HS-5 (cell line): ENCODE measurements at regions not wholly inside any gene's neighbourhood (a gene's known extent, or its start where the extent isn't known, plus 50 kb on each side); places are given as distances from the start of the nearest gene placed in this dataset.
"Not testable (repeated sequence)": the region's sequence is repeated elsewhere in the genome, so short reads cannot be mapped to it uniquely, and the experiment has no call there.

ENCODE experiments used
- DNase-seq: peaks from one replicate; pipeline ENCODE4 v3.0.0-alpha.2; 2012; ENCODE audit warnings: low read depth

GRCh38 chr20:39758876-39759275 is 796.7 kb downstream of the DHX35 start:
- DNase-seq: no peak

- no peak for DNase-seq
These were observed 794.7 kb downstream of the DHX35 start for GRCh38 chr20:39756828-39757227.

- no peak for DNase-seq
These were observed 794.2 kb downstream of the DHX35 start for GRCh38 chr20:39756369-39756768.

GRCh38 chr20:39752262-39752876 is 790.2 kb downstream of the DHX35 start:
- DNase-seq: no peak

- no peak for DNase-seq
These were observed 789.5 kb downstream of the DHX35 start for GRCh38 chr20:39751557-39752137.

- no peak for DNase-seq
These were observed 783.2 kb downstream of the DHX35 start for GRCh38 chr20:39745380-39745779.

GRCh38 chr20:39738651-39739050 is 776.5 kb downstream of the DHX35 start:
- DNase-seq: no peak

GRCh38 chr20:39736434-39737327 is 774.5 kb downstream of the DHX35 start:
- DNase-seq: no peak

- not testable (repeated sequence) for DNase-seq
These were observed 763.4 kb downstream of the DHX35 start for GRCh38 chr20:39725513-39725912.

- DNase-seq: no peak
These were observed 757.1 kb downstream of the DHX35 start for GRCh38 chr20:39719293-39719692.

GRCh38 chr20:39717936-39718335 is 755.8 kb downstream of the DHX35 start:
- DNase-seq: no peak

- no peak for DNase-seq
These were observed 754.7 kb downstream of the DHX35 start for GRCh38 chr20:39716796-39717341.

GRCh38 chr20:39713076-39713840 is 751.1 kb downstream of the DHX35 start:
- DNase-seq: no peak

- DNase-seq: no peak
These were observed 744.1 kb downstream of the DHX35 start for GRCh38 chr20:39706184-39706663.

GRCh38 chr20:39705032-39705431 is 742.9 kb downstream of the DHX35 start:
- DNase-seq: no peak

- not testable (repeated sequence) for DNase-seq
These were observed 741.2 kb downstream of the DHX35 start for GRCh38 chr20:39703357-39703756.

- DNase-seq: no peak
These were observed 740.7 kb downstream of the DHX35 start for GRCh38 chr20:39702701-39703349.

GRCh38 chr20:39700528-39700927 is 738.4 kb downstream of the DHX35 start:
- no peak for DNase-seq

- DNase-seq: no peak
These were observed 737.1 kb downstream of the DHX35 start for GRCh38 chr20:39699166-39699725.

- no peak for DNase-seq
These were observed 736.6 kb downstream of the DHX35 start for GRCh38 chr20:39698752-39699151.
